HG03565 (cell line): ENCODE measurements at regions not wholly inside any gene's neighbourhood (a gene's known extent, or its start where the extent isn't known, plus 50 kb on each side); places are given as distances from the start of the nearest gene placed in this dataset.

Experiments used
- ATAC-seq: cut with Tn5 transposase; IDR thresholded peaks from one replicate; pipeline ENCODE4 v1.9.1; 2021; ENCODE audit warnings: mild to moderate bottlenecking, moderate library complexity; ENCODE audit not compliant: unreplicated experiment

DNA sequence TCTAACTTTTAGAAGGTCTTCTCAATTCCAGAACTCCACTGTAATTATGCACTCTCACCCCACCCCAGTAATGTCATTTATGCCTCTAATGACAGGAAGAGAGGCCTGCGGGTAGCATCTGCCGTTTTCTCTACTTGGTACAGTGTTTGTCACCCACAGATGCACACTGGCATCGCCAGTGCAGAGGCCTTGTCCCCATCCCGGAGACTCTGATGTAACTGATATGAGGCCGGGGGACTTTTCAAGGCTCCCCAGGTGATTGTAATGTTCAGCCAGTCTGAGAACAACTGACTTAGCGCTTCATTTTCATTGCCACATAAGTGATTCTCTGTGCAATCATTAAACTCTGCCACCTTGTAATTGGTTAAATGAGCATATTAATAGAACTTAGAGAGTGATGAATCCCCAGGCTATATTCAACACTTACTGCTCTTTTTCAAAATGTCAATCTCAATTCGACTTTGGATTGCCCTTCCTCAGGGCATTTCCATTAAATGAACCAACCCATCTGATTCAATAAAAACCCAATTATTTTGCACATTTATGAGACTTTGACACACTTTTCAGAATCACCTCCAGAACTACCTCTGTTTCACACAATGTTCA lies 113.2 kb downstream of the HERPUD2 start:
- ATAC-seq = no peak

DNA sequence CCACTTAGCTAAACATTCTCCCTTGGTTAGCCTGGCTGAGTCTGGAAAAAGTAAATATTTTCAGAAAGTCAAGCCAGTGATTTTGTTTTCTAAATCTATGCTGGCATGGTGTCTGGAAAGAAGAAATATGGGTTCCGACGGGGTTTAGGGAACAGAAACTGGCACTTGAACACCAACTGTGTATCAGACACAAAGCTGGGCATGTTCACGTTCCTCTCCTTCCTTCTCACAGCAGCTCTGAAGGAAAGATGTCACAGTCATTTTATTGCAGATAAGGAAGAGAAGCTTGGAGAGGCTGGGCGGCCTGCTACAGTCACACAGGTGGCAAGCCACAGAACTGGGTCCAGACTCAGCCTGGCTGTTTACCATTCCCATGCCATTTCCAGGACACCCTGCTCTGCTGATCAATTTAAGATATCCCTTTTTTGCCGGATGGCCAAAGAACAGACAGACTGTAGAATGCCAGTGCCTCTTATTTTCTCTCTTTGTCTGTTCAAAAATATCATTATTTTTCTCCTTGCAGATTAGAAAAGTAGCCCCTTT lies 118.8 kb downstream of the HERPUD2 start:
- ATAC-seq = no peak

- ATAC-seq = no peak
Observed at GRCh38 chr7:35571611-35572240, 123.2 kb downstream of the HERPUD2 start.

- no peak for ATAC-seq
Observed at GRCh38 chr7:35570937-35571336, 124.0 kb downstream of the HERPUD2 start.

DNA sequence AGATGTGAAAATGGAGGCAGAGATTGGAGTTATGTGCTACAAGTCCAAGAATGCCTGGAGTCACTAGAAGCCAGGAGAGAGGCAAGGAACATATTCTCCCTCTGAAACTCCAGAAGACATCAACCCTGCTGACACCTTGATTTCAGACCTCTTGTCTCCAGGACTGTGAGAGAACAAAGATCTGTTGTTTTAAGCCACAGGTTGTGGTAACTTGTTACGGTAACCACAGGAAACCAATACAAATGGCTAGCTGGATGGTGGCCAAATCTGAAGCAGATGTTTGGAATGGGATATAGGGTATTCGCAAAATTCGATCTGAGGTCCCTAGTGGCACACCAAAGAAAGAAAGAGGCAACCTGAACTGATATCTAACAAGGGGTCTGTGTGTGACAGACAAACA lies 129.0 kb downstream of the HERPUD2 start:
- ATAC-seq = no peak

- ATAC-seq = no peak
Observed at GRCh38 chr7:35558841-35559240, 136.1 kb downstream of the HERPUD2 start.

GRCh38 chr7:35556515-35557471 lies 138.1 kb downstream of the HERPUD2 start:
- no peak for ATAC-seq

- no peak for ATAC-seq
Observed at GRCh38 chr7:35555934-35556333, 139.0 kb downstream of the HERPUD2 start.

DNA sequence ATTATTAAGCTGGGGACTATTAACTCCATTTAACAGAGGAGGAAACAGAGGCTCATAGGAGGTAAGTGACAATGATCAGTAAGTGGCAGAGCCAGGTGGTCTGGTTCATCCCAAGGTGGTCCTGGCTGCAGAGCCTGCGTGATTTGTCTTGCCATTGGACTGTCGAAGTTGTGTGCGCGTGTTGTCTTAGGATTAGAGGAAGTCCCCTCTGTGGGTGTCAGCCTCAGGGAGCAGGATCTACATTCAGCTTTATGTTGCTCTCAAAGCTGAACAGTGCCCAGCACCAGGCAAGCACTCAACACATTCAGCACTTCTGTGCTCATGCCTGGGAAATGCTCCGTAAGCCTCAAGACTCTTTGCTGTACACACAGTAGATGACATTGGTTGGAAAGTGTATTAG lies 139.5 kb downstream of the HERPUD2 start:
- no peak for ATAC-seq

GRCh38 chr7:35553519-35553918 lies 141.4 kb downstream of the HERPUD2 start:
- no peak for ATAC-seq

GRCh38 chr7:35552691-35553090 lies 142.2 kb downstream of the HERPUD2 start:
- no peak for ATAC-seq

- ATAC-seq = no peak
Observed at GRCh38 chr7:35551321-35552081, 143.4 kb downstream of the HERPUD2 start.

DNA sequence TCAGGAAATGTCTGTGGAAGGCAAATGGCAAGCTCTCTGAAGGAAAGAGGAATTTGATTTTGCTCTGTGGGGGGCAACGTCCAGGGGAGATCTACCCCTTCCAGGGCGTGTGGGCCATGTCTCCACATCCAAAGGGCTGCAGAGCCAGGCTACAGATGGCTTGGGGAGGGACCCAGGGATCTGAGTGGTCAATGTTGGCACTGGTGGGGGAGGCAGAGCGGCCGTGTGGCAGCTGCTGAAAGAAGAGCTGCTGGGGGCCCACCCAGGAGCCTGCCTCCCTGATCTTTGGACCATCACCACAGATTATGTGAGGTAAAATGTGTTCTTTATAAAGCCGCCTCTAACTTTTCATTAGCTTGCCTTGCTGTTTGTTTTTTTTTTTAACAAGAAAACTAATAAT lies 144.1 kb downstream of the HERPUD2 start:
- no peak for ATAC-seq

DNA sequence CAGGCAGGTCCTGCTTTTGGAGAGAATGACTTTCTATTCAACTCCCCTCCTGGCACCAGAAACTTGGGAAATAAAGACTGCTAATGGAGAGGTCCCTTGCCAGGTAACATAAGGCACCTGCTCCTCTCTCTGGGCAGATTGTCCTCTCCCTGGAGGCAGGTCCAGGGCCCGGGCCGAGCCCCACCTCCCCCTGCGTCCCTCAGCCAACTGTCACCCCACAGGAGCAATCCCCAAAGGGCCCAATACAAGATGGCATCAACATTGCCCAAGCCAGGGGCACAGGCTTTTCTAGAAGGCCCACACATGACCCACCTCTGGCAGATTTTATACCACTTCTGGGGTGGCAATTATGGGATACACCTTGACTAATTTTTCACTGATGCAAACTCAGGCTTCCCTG lies 145.2 kb downstream of the HERPUD2 start:
- ATAC-seq = no peak

DNA sequence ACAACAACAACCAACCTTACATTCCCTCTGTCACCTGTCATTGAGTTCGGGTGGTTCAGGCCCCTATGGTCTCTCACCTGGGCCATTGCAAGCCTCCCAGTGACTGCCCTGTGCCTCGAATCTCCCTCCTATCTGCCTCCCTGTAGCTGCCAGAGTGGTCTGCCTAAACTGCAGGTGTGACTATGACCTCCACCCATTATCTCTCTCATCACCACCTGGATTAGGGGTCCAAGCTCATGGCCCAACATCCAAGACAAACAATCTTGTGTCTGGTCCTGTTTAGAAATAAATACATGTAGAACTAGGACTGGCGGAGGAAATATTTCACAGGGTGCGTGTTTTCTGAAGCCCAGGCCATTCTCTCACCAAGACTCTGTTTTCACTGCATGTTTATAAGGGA lies 146.6 kb downstream of the HERPUD2 start:
- no peak for ATAC-seq

DNA sequence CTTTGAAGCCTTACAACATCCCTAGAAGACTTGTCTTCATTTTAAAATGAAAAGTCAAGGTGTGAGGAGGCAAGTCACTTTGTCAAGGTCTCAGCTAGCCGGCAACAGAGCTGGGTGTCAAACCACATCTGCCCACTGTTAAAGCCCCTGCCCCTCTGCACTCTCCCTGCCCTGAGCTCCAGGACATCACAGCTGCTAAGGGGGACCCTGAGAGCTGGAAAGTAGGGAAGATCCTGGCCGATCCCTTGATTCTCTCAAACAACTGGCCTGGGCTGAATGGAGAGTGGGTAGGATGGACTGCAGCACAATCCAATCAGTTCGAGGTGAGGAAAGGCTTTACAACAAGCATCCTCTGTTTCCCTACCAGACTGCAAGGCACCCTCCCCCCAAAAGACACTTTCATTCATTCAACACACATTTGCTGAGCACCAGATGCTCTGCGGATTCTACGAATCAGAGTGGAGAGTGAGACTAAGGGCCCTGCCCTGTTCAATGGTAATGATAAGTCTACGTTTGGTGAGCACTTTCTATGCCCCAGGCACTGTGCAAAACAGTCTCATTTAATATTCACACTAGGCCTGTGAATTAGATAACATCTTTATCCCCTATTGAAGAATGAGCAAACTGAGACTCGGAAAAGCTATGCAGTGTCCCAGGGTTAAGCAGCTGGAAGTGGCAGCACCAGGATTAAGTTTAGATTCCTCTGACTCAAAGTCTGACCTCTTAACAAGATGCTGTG lies 148.1 kb downstream of the HERPUD2 start:
- no peak for ATAC-seq

DNA sequence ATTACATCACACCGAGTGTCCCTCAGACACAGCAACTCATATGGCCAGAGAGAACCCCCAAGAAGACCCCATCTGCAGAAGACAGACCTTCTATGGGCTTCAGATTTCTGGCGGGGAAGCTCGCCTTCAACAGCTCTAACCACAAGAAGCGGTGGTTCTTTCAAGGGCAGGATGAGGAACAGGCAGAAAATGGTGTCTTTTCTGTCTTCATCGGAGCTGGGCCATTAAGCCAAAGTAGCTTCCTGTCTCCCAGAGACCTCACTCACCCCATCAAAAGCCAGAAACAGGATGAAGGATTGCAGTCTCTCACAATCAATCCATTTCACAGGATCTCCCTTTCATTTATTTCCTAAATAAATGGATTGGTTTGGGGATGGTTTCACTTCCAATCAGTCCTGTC lies 149.1 kb downstream of the HERPUD2 start:
- ATAC-seq = no peak

GRCh38 chr7:35544028-35544742 lies 150.8 kb downstream of the HERPUD2 start:
- no peak for ATAC-seq
